Suprapubic skin (tissue), 4 donors: ENCODE measurements at regions not wholly inside any gene's neighbourhood (a gene's known extent, or its start where the extent isn't known, plus 50 kb on each side); places are given as distances from the start of the nearest gene placed in this dataset.

Experiments
- CTCF ChIP-seq, 2 donors: fragments of 200-600 bp in 1 of 2; fragments of 450-650 bp in 1 of 2; sonication (generic) in 1 of 2; IDR thresholded peaks; one replicate each; pipeline ENCODE4 v1.5.1; 2016 to 2019; ENCODE audit warnings: antibody characterized with exemption in 2 of 2, mild to moderate bottlenecking in 1 of 2, moderate library complexity in 1 of 2
- EP300 ChIP-seq: sonication (generic); formaldehyde crosslinking; IDR thresholded peaks from one replicate; pipeline ENCODE4 v1.6.1; 2017; ENCODE audit warnings: antibody characterized with exemption
- POLR2A ChIP-seq, 2 donors: fragments of 450-650 bp; IDR thresholded peaks; one replicate each; pipeline ENCODE4 v1.6.1; 2017; ENCODE audit warnings: antibody characterized with exemption in 2 of 2, mild to moderate bottlenecking in 2 of 2, moderate library complexity in 2 of 2
- POLR2AphosphoS5 ChIP-seq, 3 donors: sonication (generic); formaldehyde crosslinking; IDR thresholded peaks; one replicate each; pipeline ENCODE4 v1.6.1; 2017; ENCODE audit warnings: antibody characterized with exemption in 3 of 3

GRCh38 chr12:70117670-70118069 lies 125.6 kb upstream of the CNOT2 start:
- TF ChIP-seq POLR2AphosphoS5 (IDR thresholded peaks at IDR 0.05) = no peak
- TF ChIP-seq CTCF (IDR thresholded peaks at IDR 0.05) = no peak
- TF ChIP-seq EP300 = no peak
- TF ChIP-seq POLR2A (IDR thresholded peaks at IDR 0.05) = no peak
